ENCODE measurements at regions not wholly inside any gene's neighbourhood (a gene's known extent, or its start where the extent isn't known, plus 50 kb on each side); places are given as distances from the start of the nearest gene placed in this dataset.

GRCh38 chr18:62655520-62656219, 59.7 kb upstream of the PHLPP1 start:
- no peaks in the 10 kb centered on the region for H3K4me1 ChIP-seq
- Mint-ChIP-seq H3K9me3 (ENCODE audit: unreplicated experiment) (no peaks in the 10 kb centered on the region), H3K27ac (ENCODE audit: unreplicated experiment) (no peak overlapping the region), H3K4me3 (ENCODE audit: unreplicated experiment) (no peak overlapping the region), H3K27me3 (ENCODE audit: insufficient read depth, unreplicated experiment) (peaks cover 3% of the 10 kb centered on the region), H3K4me1 (ENCODE audit: low read depth, unreplicated experiment) (no peaks in the 10 kb centered on the region), H3K36me3 (ENCODE audit: insufficient read depth, unreplicated experiment) (no peaks in the 10 kb centered on the region)
- TF ChIP-seq CTCF (IDR thresholded peaks at IDR 0.05; ENCODE audit: insufficient read depth in 1 of 2, low read depth in 1 of 2, low read length in 1 of 2, severe bottlenecking in 1 of 2, unreplicated experiment in 1 of 2), result no peak
- no peaks in the 10 kb centered on the region for H3K36me3 ChIP-seq (ENCODE audit: control insufficient read depth, insufficient read depth, low read length)
- no peaks in the 10 kb centered on the region for H3K27me3 ChIP-seq (replicated peaks; ENCODE audit: control insufficient read depth, insufficient read depth, low read length)
- CTCF ChIA-PET, result no interaction called here
- H3K9me3 ChIP-seq, result no peaks in the 10 kb centered on the region
- POLR2A ChIA-PET, result no interaction called here
- DNase-seq, result no peak
- no TSS peak for BruUV-seq (replicated peaks)
- no peak overlapping the region for H3K4me3 ChIP-seq (ENCODE audit: low read depth, low read length)
- intact Hi-C loops (cut with micrococcal nuclease; ENCODE audit: unreplicated experiment), result no loop called here

GRCh38 chr18:62658028-62658427, 57.3 kb upstream of the PHLPP1 start:
- H3K9me3 ChIP-seq, result no peaks in the 10 kb centered on the region
- no peaks in the 10 kb centered on the region for H3K4me1 ChIP-seq
- Mint-ChIP-seq H3K4me3 (ENCODE audit: unreplicated experiment) (no peak overlapping the region), H3K36me3 (ENCODE audit: insufficient read depth, unreplicated experiment) (no peaks in the 10 kb centered on the region), H3K27ac (ENCODE audit: unreplicated experiment) (no peak overlapping the region), H3K27me3 (ENCODE audit: insufficient read depth, unreplicated experiment) (no peaks in the 10 kb centered on the region), H3K4me1 (ENCODE audit: low read depth, unreplicated experiment) (no peaks in the 10 kb centered on the region), H3K9me3 (ENCODE audit: unreplicated experiment) (no peaks in the 10 kb centered on the region)
- CTCF ChIA-PET, result no interaction called here
- no peak for DNase-seq
- H3K36me3 ChIP-seq (ENCODE audit: control insufficient read depth, insufficient read depth, low read length), result no peaks in the 10 kb centered on the region
- intact Hi-C loops (cut with micrococcal nuclease; ENCODE audit: unreplicated experiment), result no loop called here
- no peak overlapping the region for H3K4me3 ChIP-seq (ENCODE audit: low read depth, low read length)
- BruUV-seq (replicated peaks), result no TSS peak
- TF ChIP-seq CTCF (IDR thresholded peaks at IDR 0.05; ENCODE audit: insufficient read depth in 1 of 2, low read depth in 1 of 2, low read length in 1 of 2, severe bottlenecking in 1 of 2, unreplicated experiment in 1 of 2), result no peak
- no peaks in the 10 kb centered on the region for H3K27me3 ChIP-seq (replicated peaks; ENCODE audit: control insufficient read depth, insufficient read depth, low read length)
- POLR2A ChIA-PET, result no interaction called here

GRCh38 chr18:62659698-62660097, 55.6 kb upstream of the PHLPP1 start:
- Mint-ChIP-seq H3K9me3 (ENCODE audit: unreplicated experiment) (no peaks in the 10 kb centered on the region), H3K27me3 (ENCODE audit: insufficient read depth, unreplicated experiment) (no peaks in the 10 kb centered on the region)
- CTCF ChIA-PET, result interaction anchor here (1.0 kb wide), 1 partner anchor 55 kb away, joined by 3 read pairs; the partner anchor contains the start of gene PHLPP1

More at GRCh38 chr18:62659698-62660097, 55.6 kb upstream of the PHLPP1 start:
- no peak for DNase-seq
- Histone ChIP-seq H3K36me3 (ENCODE audit: control insufficient read depth, insufficient read depth, low read length) (no peaks in the 10 kb centered on the region), H3K4me3 (ENCODE audit: low read depth, low read length) (no peak overlapping the region), H3K4me1 (no peaks in the 10 kb centered on the region), H3K27me3 (replicated peaks; ENCODE audit: control insufficient read depth, insufficient read depth, low read length) (no peaks in the 10 kb centered on the region), H3K9me3 (no peaks in the 10 kb centered on the region)
- Mint-ChIP-seq H3K27ac (ENCODE audit: unreplicated experiment) (no peak overlapping the region), H3K36me3 (ENCODE audit: insufficient read depth, unreplicated experiment) (no peaks in the 10 kb centered on the region), H3K4me1 (ENCODE audit: low read depth, unreplicated experiment) (no peaks in the 10 kb centered on the region), H3K4me3 (ENCODE audit: unreplicated experiment) (no peak overlapping the region)
- intact Hi-C loops (cut with micrococcal nuclease; ENCODE audit: unreplicated experiment), result no loop called here
- TF ChIP-seq CTCF (IDR thresholded peaks at IDR 0.05; ENCODE audit: insufficient read depth in 1 of 2, low read depth in 1 of 2, low read length in 1 of 2, severe bottlenecking in 1 of 2, unreplicated experiment in 1 of 2), result no peak
- BruUV-seq (replicated peaks), result no TSS peak
- POLR2A ChIA-PET, result no interaction called here

Measured in Caco-2 (cell line).